SHP77 (cell line): ENCODE measurements at regions not wholly inside any gene's neighbourhood (a gene's known extent, or its start where the extent isn't known, plus 50 kb on each side); places are given as distances from the start of the nearest gene placed in this dataset.

Experiments
- DNase-seq, 2 experiments: peaks; one replicate each; lab custom pipeline; 2025; lab: John Stamatoyannopoulos, UW

GRCh38 chr14:48874711-48875110 lies 711.5 kb downstream of the RPS29 start:
- no peak for DNase-seq

GRCh38 chr14:48857366-48857765 lies 728.8 kb downstream of the RPS29 start:
- no peak for DNase-seq

- DNase-seq: no peak
Observed at GRCh38 chr14:48853159-48853558, 733.0 kb downstream of the RPS29 start.

GRCh38 chr14:48849741-48850322 lies 736.3 kb downstream of the RPS29 start:
- no peak for DNase-seq

- DNase-seq: no peak
Observed at GRCh38 chr14:48842785-48843184, 743.4 kb downstream of the RPS29 start.

GRCh38 chr14:48826058-48826457 lies 760.1 kb downstream of the RPS29 start:
- DNase-seq: no peak

- no peak for DNase-seq
Observed at GRCh38 chr14:48814562-48814961, 771.6 kb downstream of the RPS29 start.

GRCh38 chr14:48805315-48805714 lies 780.9 kb downstream of the RPS29 start:
- peak; percentile 18 to 30 for DNase-seq

GRCh38 chr14:48792376-48793024 lies 793.7 kb downstream of the RPS29 start:
- no peak for DNase-seq

GRCh38 chr14:48788771-48789170 lies 797.4 kb downstream of the RPS29 start:
- DNase-seq: no peak

- no peak for DNase-seq
Observed at GRCh38 chr14:48786498-48786897, 799.7 kb downstream of the RPS29 start.

- DNase-seq: no peak
Observed at GRCh38 chr14:48771717-48772116, 814.5 kb downstream of the RPS29 start.

- no peak for DNase-seq
Observed at GRCh38 chr14:48751293-48751692, 834.9 kb downstream of the RPS29 start.

- DNase-seq: no peak
Observed at GRCh38 chr14:48748151-48748675, 838.0 kb downstream of the RPS29 start.

- DNase-seq: no peak
Observed at GRCh38 chr14:48747561-48748089, 838.6 kb downstream of the RPS29 start.

GRCh38 chr14:48744202-48744601 lies 842.0 kb downstream of the RPS29 start:
- no peak for DNase-seq

GRCh38 chr14:48738186-48738925 lies 847.8 kb downstream of the RPS29 start:
- peak; percentile 75 to 77 for DNase-seq

GRCh38 chr14:48735607-48736006 lies 850.6 kb downstream of the RPS29 start:
- no peak for DNase-seq

- DNase-seq: no peak
Observed at GRCh38 chr14:48731260-48731659, 854.9 kb downstream of the RPS29 start.

- no peak for DNase-seq
Observed at GRCh38 chr14:48726080-48726642, 860.0 kb downstream of the RPS29 start.

- no peak for DNase-seq
Observed at GRCh38 chr14:48725051-48725734, 861.0 kb downstream of the RPS29 start.
